Ovary (tissue), 7 donors: ENCODE measurements at regions not wholly inside any gene's neighbourhood (a gene's known extent, or its start where the extent isn't known, plus 50 kb on each side); places are given as distances from the start of the nearest gene placed in this dataset.

Experiments
- DNase-seq, 5 donors: peaks; one replicate each; pipeline ENCODE4 v3.0.0-alpha.2; 2019 to 2020
- H3K27ac ChIP-seq, 2 donors: fragments of 200-600 bp; one replicate each; pipeline versions ENCODE4 v1.5.1 to v1.8.0; 2019 to 2022
- H3K27me3 ChIP-seq: fragments of 200-600 bp; one replicate; pipeline ENCODE4 v1.8.0; 2022
- H3K36me3 ChIP-seq: fragments of 200-600 bp; sonication (generic); one replicate; pipeline ENCODE4 v1.5.1; 2019
- H3K4me1 ChIP-seq: one replicate; pipeline ENCODE4 v1.8.1; 2013; ENCODE audit warnings: mild to moderate bottlenecking, moderate library complexity; ENCODE audit not compliant: insufficient read depth
- H3K4me3 ChIP-seq: fragments of 200-600 bp; sonication (generic); one replicate; pipeline ENCODE4 v1.5.1; 2017
- H3K9me3 ChIP-seq, 2 donors: fragments of 200-600 bp in 1 of 2; sonication (generic) in 1 of 2; one replicate each; pipeline versions ENCODE4 v1.5.1 to v1.8.1; 2013 to 2019; ENCODE audit warnings: mild to moderate bottlenecking in 1 of 2, moderate library complexity in 1 of 2
- CTCF ChIP-seq, 3 donors: fragments of 450-650 bp in 2 of 3; fragments of 200-600 bp in 1 of 3; IDR thresholded peaks; one replicate each; pipeline versions ENCODE4 v1.5.1 to v1.8.0; 2016 to 2022; ENCODE audit warnings: antibody characterized with exemption in 3 of 3, mild to moderate bottlenecking in 1 of 3
- EP300 ChIP-seq: sonication (generic); formaldehyde crosslinking; IDR thresholded peaks from one replicate; pipeline ENCODE4 v1.6.1; 2017; ENCODE audit warnings: antibody characterized with exemption
- POLR2A ChIP-seq: fragments of 450-650 bp; IDR thresholded peaks from one replicate; pipeline ENCODE4 v1.6.1; 2017; ENCODE audit warnings: antibody characterized with exemption, mild to moderate bottlenecking, moderate library complexity
- WGBS, 3 donors: extraction: QIAGEN DNeasy Blood & Tissue Kit in 1 of 3; methylation state at CpG; one replicate each; pipeline versions ENCODE4 v1.1.5 to v1.1.7; 2013 to 2017; 5-methylcytosine and 5-hydroxymethylcytosine counted together
- intact Hi-C, 4 donors: fragments of 100-400 bp; cut with DNase I; formaldehyde crosslinking; loops; one replicate each; pipeline versions ENCODE4 v1.11.0 to v1.15.1; 2022 to 2023
- donor health status: DM: no; HTN: no; CAD: no; lungs with moderate emphysema.
- donor health status: DM: no; HTN: no; CAD: no.
- donor health status: Bipolar disorder and iron deficiency.
- donor health status: DM: no; HTN: no; CAD: no.
- donor health status: DM: yes; HTN: yes; CAD: no.

DNA sequence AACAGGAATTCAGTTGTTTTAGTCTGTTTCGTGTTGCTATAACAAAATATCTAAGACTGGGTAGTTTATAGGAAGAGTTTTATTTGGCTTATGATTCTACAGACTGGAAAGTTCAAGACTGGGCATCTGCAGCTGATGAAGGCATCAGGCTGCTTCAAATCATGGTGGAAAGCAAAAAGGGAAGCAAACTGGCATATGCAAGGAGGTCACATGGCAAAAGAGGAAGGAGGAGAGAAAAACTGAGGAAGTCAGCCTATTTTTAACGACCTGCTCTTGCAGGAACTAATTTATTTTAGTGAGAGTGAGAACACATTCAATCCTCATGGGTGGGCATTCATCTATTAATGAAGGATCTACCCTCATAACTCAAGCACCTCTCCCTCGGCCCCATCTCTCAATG is 363.1 kb upstream of the HS3ST1 start:
- H3K27me3 ChIP-seq = no peaks in the 10 kb centered on the region
- 84 to 89% (median 85%) methylated on average over 3 of the region's 3 CpGs for WGBS, 3 donors
- intact Hi-C loops = no loop called here
- no peaks in the 10 kb centered on the region for H3K9me3 ChIP-seq
- no peaks in the 10 kb centered on the region for H3K36me3 ChIP-seq
- DNase-seq = no peak
- H3K4me1 ChIP-seq = no peaks in the 10 kb centered on the region
- no peak overlapping the region for H3K4me3 ChIP-seq
- no peak overlapping the region for H3K27ac ChIP-seq
- TF ChIP-seq CTCF (IDR thresholded peaks at IDR 0.05) (no peak), POLR2A (no peak), EP300 (no peak)

- no peaks in the 10 kb centered on the region for H3K4me1 ChIP-seq
- intact Hi-C loops = no loop called here
- H3K4me3 ChIP-seq = no peak overlapping the region
- DNase-seq = no peak
- H3K9me3 ChIP-seq = no peaks in the 10 kb centered on the region
- no peak for TF ChIP-seq POLR2A
- no peak for TF ChIP-seq CTCF (IDR thresholded peaks at IDR 0.05)
- WGBS, 3 donors = 94 to 95% (median 95%) methylated on average over 4 of the region's 4 CpGs
- H3K27me3 ChIP-seq = no peaks in the 10 kb centered on the region
- no peaks in the 10 kb centered on the region for H3K36me3 ChIP-seq
- no peak overlapping the region for H3K27ac ChIP-seq
Measured at GRCh38 chr4:11790230-11790629, 361.5 kb upstream of the HS3ST1 start.

- no peak overlapping the region for H3K27ac ChIP-seq
- intact Hi-C loops = no loop called here
- WGBS, 3 donors = 49 to 60% (median 58%) methylated on average over 1 of the region's 1 CpG
- no peak for DNase-seq
- no peaks in the 10 kb centered on the region for H3K36me3 ChIP-seq
- H3K4me1 ChIP-seq = no peaks in the 10 kb centered on the region
- no peak for TF ChIP-seq POLR2A
- no peak for TF ChIP-seq EP300
- TF ChIP-seq CTCF (IDR thresholded peaks at IDR 0.05) = no peak
- no peak overlapping the region for H3K4me3 ChIP-seq
- H3K27me3 ChIP-seq = no peaks in the 10 kb centered on the region
- no peaks in the 10 kb centered on the region for H3K9me3 ChIP-seq
Measured at GRCh38 chr4:11783588-11783987, 354.9 kb upstream of the HS3ST1 start.

- TF ChIP-seq POLR2A (no peak), EP300 (no peak), CTCF (IDR thresholded peaks at IDR 0.05) (no peak)
- Histone ChIP-seq H3K27ac (no peak overlapping the region), H3K9me3 (no peaks in the 10 kb centered on the region), H3K27me3 (no peaks in the 10 kb centered on the region), H3K4me1 (no peaks in the 10 kb centered on the region), H3K4me3 (no peak overlapping the region), H3K36me3 (no peaks in the 10 kb centered on the region)
- WGBS, 3 donors = 78 to 82% (median 80%) methylated on average over 5 of the region's 5 CpGs
- intact Hi-C loops = no loop called here
- DNase-seq = no peak
Measured at GRCh38 chr4:11782859-11783258, 354.2 kb upstream of the HS3ST1 start.

GRCh38 chr4:11777447-11777846 is 348.8 kb upstream of the HS3ST1 start:
- WGBS, 3 donors = 68 to 81% (median 79%) methylated on average over 3 of the region's 3 CpGs
- no peaks in the 10 kb centered on the region for H3K36me3 ChIP-seq
- H3K4me3 ChIP-seq = no peak overlapping the region
- no peak for TF ChIP-seq POLR2A
- no peak for TF ChIP-seq EP300
- no peak for TF ChIP-seq CTCF (IDR thresholded peaks at IDR 0.05)
- intact Hi-C loops = no loop called here
- no peaks in the 10 kb centered on the region for H3K27me3 ChIP-seq
- no peak overlapping the region for H3K27ac ChIP-seq
- no peaks in the 10 kb centered on the region for H3K9me3 ChIP-seq
- H3K4me1 ChIP-seq = peaks cover 1% of the 10 kb centered on the region
- no peak for DNase-seq
